HepG2 (cell line): ENCODE measurements at regions not wholly inside any gene's neighbourhood (a gene's known extent, or its start where the extent isn't known, plus 50 kb on each side); places are given as distances from the start of the nearest gene placed in this dataset.

Experiments
- ATAC-seq: fragments of 200-7000 bp; cut with Tn5 transposase; 3 replicates; pipeline ENCODE4 v1.9.1; 2020; ENCODE audit warnings: mild to moderate bottlenecking, moderate library complexity
- BruUV-seq: library from RNA; stranded (reverse); fragments of 400-500 nt; replicated peaks from 2 replicates; lab custom pipeline; 2021; lab: Mats Ljungman, UMichigan
- CTCF ChIA-PET: fragments of 300-600 bp; formaldehyde crosslinking; extraction: SDS; loops from one replicate; lab custom pipeline; 2021; ENCODE audit warnings: low total read pairs, inconsistent platforms, low intra/inter-chr PET ratio; lab: Yijun Ruan, JAX
- POLR2A ChIA-PET: fragments of 350-600 bp; sonication (Branson Sonifier 250); formaldehyde crosslinking; loops from one replicate; lab custom pipeline; 2020; ENCODE audit warnings: antibody characterized with exemption, inconsistent platforms; lab: Yijun Ruan, JAX
- DNase-seq: peaks from one replicate; pipeline ENCODE4 v3.0.0-alpha.2; 2015; ENCODE audit warnings: low spot score
- FAIRE-seq: peaks from 3 replicates; lab custom pipeline; 2011; peaks lifted over from hg19 to GRCh38; lab: Jason Lieb, UNC
- H2AFZ ChIP-seq: one replicate; pipeline ENCODE4 v1.6.1; 2011; ENCODE audit warnings: low read length, inconsistent platforms
- H3K27ac ChIP-seq: fragments of 300-600 bp; 3 replicates; pipeline ENCODE4 v1.8.0; 2011; ENCODE audit warnings: mixed run types, mild to moderate bottlenecking, mixed read lengths, low read length, inconsistent platforms; ENCODE audit not compliant: insufficient read depth; ENCODE audit errors: extremely low read length
- H3K27me3 ChIP-seq, 2 experiments: fragments of 200-600 bp in 1 of 2; 2 replicates in 1 of 2; 3 replicates in 1 of 2; pipeline versions ENCODE4 v1.6.0 to v1.8.0; 2011; ENCODE audit warnings: low read length in 2 of 2, mild to moderate bottlenecking in 2 of 2, moderate library complexity in 2 of 2, inconsistent platforms in 1 of 2; ENCODE audit not compliant: insufficient read depth in 2 of 2, control insufficient read depth in 1 of 2
- H3K36me3 ChIP-seq, 2 experiments: fragments of 200-600 bp in 1 of 2; replicated peaks in 1 of 2; 2 replicates in 1 of 2; 3 replicates in 1 of 2; pipeline versions ENCODE4 v1.5.1 to v1.8.0; 2011; ENCODE audit warnings: low read length in 2 of 2, inconsistent platforms in 1 of 2; ENCODE audit not compliant: insufficient read depth in 2 of 2, control insufficient read depth in 1 of 2
- H3K4me1 ChIP-seq: 2 replicates; pipeline ENCODE4 v1.5.1; 2012; ENCODE audit warnings: low read length, inconsistent platforms; ENCODE audit not compliant: insufficient read depth
- H3K4me2 ChIP-seq: 2 replicates; pipeline ENCODE4 v1.6.0; 2011; ENCODE audit warnings: low read depth, low read length, inconsistent platforms
- H3K4me3 ChIP-seq, 3 experiments: fragments of 200-600 bp in 1 of 3; sonication (generic), shearing (Covaris generic) in 1 of 3; replicated peaks in 1 of 3; 2 replicates each; pipeline ENCODE4 v1.5.1; 2011 to 2016; ENCODE audit warnings: low read length in 3 of 3, inconsistent platforms in 2 of 3, low read depth in 2 of 3, mild to moderate bottlenecking in 2 of 3, control low read depth in 1 of 3, mixed read lengths in 1 of 3; ENCODE audit not compliant: insufficient read depth in 1 of 3
- H3K79me2 ChIP-seq: one replicate; pipeline ENCODE4 v1.6.1; 2011; ENCODE audit warnings: low read length, inconsistent platforms; ENCODE audit not compliant: insufficient read depth
- H3K9ac ChIP-seq: 2 replicates; pipeline ENCODE4 v1.6.0; 2011; ENCODE audit warnings: mild to moderate bottlenecking, low read depth, low read length, inconsistent platforms; ENCODE audit not compliant: insufficient read depth
- H3K9me3 ChIP-seq: 2 replicates; pipeline ENCODE4 v1.5.1; 2012; ENCODE audit warnings: mild to moderate bottlenecking, low read length
- H4K20me1 ChIP-seq: 2 replicates; pipeline ENCODE4 v1.6.0; 2011; ENCODE audit warnings: inconsistent platforms, mild to moderate bottlenecking, low read length, moderate library complexity; ENCODE audit not compliant: insufficient read depth
- HNF4G ChIP-seq, 2 experiments: sonication (generic) in 1 of 2; formaldehyde crosslinking in 1 of 2; IDR thresholded peaks; 2 replicates each; pipeline versions ENCODE4 v1.4.0 to v1.6.1; 2011 to 2020; ENCODE audit warnings: borderline replicate concordance in 2 of 2, low read depth in 2 of 2, mild to moderate bottlenecking in 2 of 2, low read length in 1 of 2, missing genetic modification reagents in 1 of 2, moderate library complexity in 1 of 2
- JUNB ChIP-seq: sonication (generic); formaldehyde crosslinking; IDR thresholded peaks from 2 replicates; pipeline ENCODE4 v1.8.0; 2022; ENCODE audit warnings: missing genetic modification reagents, mild to moderate bottlenecking, borderline replicate concordance
- KDM2A ChIP-seq: sonication (generic); formaldehyde crosslinking; IDR thresholded peaks from 2 replicates; pipeline ENCODE4 v1.4.0; 2020; ENCODE audit warnings: low read depth, missing genetic modification reagents, borderline replicate concordance
- MBD4 ChIP-seq: IDR thresholded peaks from 2 replicates; pipeline ENCODE4 v1.6.1; 2012; ENCODE audit warnings: low read length, inconsistent platforms, borderline replicate concordance
- NCOA1 ChIP-seq: sonication (generic); formaldehyde crosslinking; IDR thresholded peaks from 2 replicates; pipeline ENCODE4 v1.9.0; 2021; ENCODE audit warnings: missing genetic modification reagents
- SKIL ChIP-seq: sonication (generic); formaldehyde crosslinking; IDR thresholded peaks from 2 replicates; pipeline ENCODE4 v1.8.0; 2022; ENCODE audit warnings: missing genetic modification reagents, mild to moderate bottlenecking, moderate library complexity, borderline replicate concordance
- TBP ChIP-seq: sonication (generic); formaldehyde crosslinking; IDR thresholded peaks from 2 replicates; pipeline ENCODE4 v1.5.0; 2020; ENCODE audit warnings: missing genetic modification reagents
- TOE1 ChIP-seq: sonication (generic); formaldehyde crosslinking; IDR thresholded peaks from 2 replicates; pipeline ENCODE4 v1.4.0; 2020; ENCODE audit warnings: mild to moderate bottlenecking, missing genetic modification reagents
- ZBTB26 ChIP-seq: IDR thresholded peaks from 2 replicates; pipeline ENCODE4 v1.6.1; 2016; ENCODE audit warnings: missing compliant biosample characterization, missing genetic modification reagents, borderline replicate concordance
- ZNF138 ChIP-seq: sonication (generic); formaldehyde crosslinking; IDR thresholded peaks from 2 replicates; pipeline ENCODE4 v1.5.0; 2020; ENCODE audit warnings: mild to moderate bottlenecking, low read depth, missing genetic modification reagents
- ZNF530 ChIP-seq: sonication (generic); formaldehyde crosslinking; IDR thresholded peaks from 2 replicates; pipeline ENCODE4 v1.5.0; 2020; ENCODE audit warnings: low read depth, mild to moderate bottlenecking, missing genetic modification reagents
- ZNF674 ChIP-seq: sonication (generic); formaldehyde crosslinking; IDR thresholded peaks from 2 replicates; pipeline ENCODE4 v1.5.0; 2020; ENCODE audit warnings: low read depth, mild to moderate bottlenecking, missing genetic modification reagents
- WGBS: methylation state at CpG from one replicate; pipeline ENCODE4 v1.1.6; 2017; ENCODE audit warnings: low lambda C conversion rate; 5-methylcytosine and 5-hydroxymethylcytosine counted together
- in situ Hi-C: cut with HindIII; loops from 2 replicates; pipeline ENCODE4 v1.10.0; 2017; ENCODE audit warnings: low pct_unique_long_range_greater_than_20kb; ENCODE audit not compliant: extremely low pct_ligation_motif_present
- intact Hi-C: fragments of 100-400 bp; cut with micrococcal nuclease; formaldehyde crosslinking; loops from one replicate; pipeline ENCODE4 v1.10.0; 2022; ENCODE audit not compliant: unreplicated experiment

DNA sequence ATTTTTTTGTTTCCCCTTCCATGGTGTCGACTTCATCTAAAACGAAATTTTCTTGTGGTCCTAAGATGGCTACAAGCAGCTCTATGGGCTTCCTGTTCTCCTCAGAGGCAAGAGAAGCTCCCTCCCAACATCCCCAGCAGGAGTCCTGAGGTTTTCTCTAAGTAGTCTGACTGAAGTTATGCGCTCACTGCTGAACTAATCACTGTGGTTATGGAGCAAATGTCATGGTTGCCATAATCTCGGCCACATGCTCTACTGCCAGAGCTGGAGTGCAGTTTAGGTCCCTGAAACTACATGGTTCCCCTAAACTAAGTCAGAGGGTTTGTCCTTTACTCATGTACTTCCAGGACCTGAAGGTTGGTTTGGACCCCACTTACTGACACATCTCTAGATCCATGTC lies 68.0 kb upstream of the MAMDC2 start:
- FAIRE-seq (no peak), DNase-seq (no peak), ATAC-seq (no peak)
- WGBS: 29% methylated on average over 3 of the region's 4 CpGs
- in situ Hi-C loops (loop anchor here (10.0 kb wide), 1 partner anchor 259 kb away; no protein-coding TSS in a partner anchor), intact Hi-C loops (no loop called here)
- Histone ChIP-seq H3K27me3 (peaks cover 3 to 13% of the 10 kb centered on the region in 2 experiments; a peak in 2 of 5 replicates), H3K79me2 (no peaks in the 10 kb centered on the region), H3K9ac (no peak overlapping the region), H3K36me3 (no peaks in the 10 kb centered on the region), H3K9me3 (no peaks in the 10 kb centered on the region), H3K27ac (no peak overlapping the region), H2AFZ (no peak overlapping the region), H4K20me1 (no peaks in the 10 kb centered on the region), H3K4me2 (no peak overlapping the region), H3K4me1 (no peaks in the 10 kb centered on the region), H3K4me3 (no peak overlapping the region)
- no TSS peak for BruUV-seq
- no peak for TF ChIP-seq ZNF138
- no peak for TF ChIP-seq ZNF674
- TF ChIP-seq HNF4G (IDR thresholded peaks at IDR 0.05; ENCODE audit: borderline replicate concordance, low read depth, low read length): no peak
- no peak for TF ChIP-seq HNF4G (CRISPR knock-in tag; IDR thresholded peaks at IDR 0.05; ENCODE audit: borderline replicate concordance, low read depth)
- TF ChIP-seq TBP: no peak
- no peak for TF ChIP-seq ZNF530
- no peak for TF ChIP-seq TOE1 (CRISPR knock-in tag)
- TF ChIP-seq SKIL: no peak
- TF ChIP-seq KDM2A (CRISPR knock-in tag): no peak
- TF ChIP-seq ZBTB26 (CRISPR knock-in tag): no peak
- TF ChIP-seq JUNB (CRISPR knock-in tag): no peak
- no peak for TF ChIP-seq MBD4
- no peak for TF ChIP-seq NCOA1 (CRISPR knock-in tag)
- CTCF ChIA-PET: no interaction called here
- POLR2A ChIA-PET: no interaction called here
